ENCODE measurements at regions not wholly inside any gene's neighbourhood (a gene's known extent, or its start where the extent isn't known, plus 50 kb on each side); places are given as distances from the start of the nearest gene placed in this dataset.

GRCh38 chr2:550860-551567 is 126.2 kb downstream of the TMEM18 start:
- TF ChIP-seq CTCF (IDR thresholded peaks at IDR 0.05; ENCODE audit: insufficient read depth, low read length, poor library complexity, severe bottlenecking) = no peak
- Histone ChIP-seq H3K36me3 (ENCODE audit: control insufficient read depth, insufficient read depth, low read length) (no peaks in the 10 kb centered on the region), H3K27me3 (ENCODE audit: control insufficient read depth, insufficient read depth, low read length) (peaks cover 11% of the 10 kb centered on the region), H3K4me3 (ENCODE audit: low read depth, low read length) (no peak overlapping the region)
- DNase-seq (ENCODE audit: low read depth) = no peak

GRCh38 chr2:545711-546650 is 131.2 kb downstream of the TMEM18 start:
- no peak for DNase-seq (ENCODE audit: low read depth)
- H3K27me3 ChIP-seq (ENCODE audit: control insufficient read depth, insufficient read depth, low read length) = peaks cover 12% of the 10 kb centered on the region
- no peak for TF ChIP-seq CTCF (IDR thresholded peaks at IDR 0.05; ENCODE audit: insufficient read depth, low read length, poor library complexity, severe bottlenecking)

GRCh38 chr2:545228-545627 is 132.0 kb downstream of the TMEM18 start:
- Histone ChIP-seq H3K36me3 (ENCODE audit: control insufficient read depth, insufficient read depth, low read length) (no peaks in the 10 kb centered on the region), H3K27me3 (ENCODE audit: control insufficient read depth, insufficient read depth, low read length) (peaks cover 12% of the 10 kb centered on the region), H3K4me3 (ENCODE audit: low read depth, low read length) (no peak overlapping the region)
- no peak for TF ChIP-seq CTCF (IDR thresholded peaks at IDR 0.05; ENCODE audit: insufficient read depth, low read length, poor library complexity, severe bottlenecking)
- DNase-seq (ENCODE audit: low read depth) = no peak

More at GRCh38 chr2:545711-546650, 131.2 kb downstream of the TMEM18 start:
- Histone ChIP-seq H3K4me3 (ENCODE audit: low read depth, low read length) (no peak overlapping the region), H3K36me3 (ENCODE audit: control insufficient read depth, insufficient read depth, low read length) (no peaks in the 10 kb centered on the region)

- TF ChIP-seq CTCF (IDR thresholded peaks at IDR 0.05; ENCODE audit: insufficient read depth, low read length, poor library complexity, severe bottlenecking) = no peak
- H3K36me3 ChIP-seq (ENCODE audit: control insufficient read depth, insufficient read depth, low read length) = no peaks in the 10 kb centered on the region
Observed at GRCh38 chr2:538646-539045, 138.6 kb downstream of the TMEM18 start.

GRCh38 chr2:535222-535621 is 142.0 kb downstream of the TMEM18 start:
- H3K4me3 ChIP-seq (ENCODE audit: low read depth, low read length) = no peak overlapping the region
- TF ChIP-seq CTCF (IDR thresholded peaks at IDR 0.05; ENCODE audit: insufficient read depth, low read length, poor library complexity, severe bottlenecking) = peak; percentile 20
- no peak for DNase-seq (ENCODE audit: low read depth)
- H3K36me3 ChIP-seq (ENCODE audit: control insufficient read depth, insufficient read depth, low read length) = no peaks in the 10 kb centered on the region
- no peaks in the 10 kb centered on the region for H3K27me3 ChIP-seq (ENCODE audit: control insufficient read depth, insufficient read depth, low read length)

More at GRCh38 chr2:538646-539045, 138.6 kb downstream of the TMEM18 start:
- Histone ChIP-seq H3K4me3 (ENCODE audit: low read depth, low read length) (no peak overlapping the region), H3K27me3 (ENCODE audit: control insufficient read depth, insufficient read depth, low read length) (no peaks in the 10 kb centered on the region)
- DNase-seq (ENCODE audit: low read depth) = no peak
